ENCODE measurements at regions not wholly inside any gene's neighbourhood (a gene's known extent, or its start where the extent isn't known, plus 50 kb on each side); places are given as distances from the start of the nearest gene placed in this dataset.

GRCh38 chr9:89724659-89725058 lies 119.8 kb downstream of the GADD45G start:
- Histone ChIP-seq H3K4me3 (no peak overlapping the region), H3K27ac (no peak overlapping the region), H3K9me3 (no peaks in the 10 kb centered on the region), H3K27me3 (ENCODE audit: low read depth) (no peaks in the 10 kb centered on the region), H3K36me3 (no peaks in the 10 kb centered on the region), H3K4me1 (peaks cover 14% of the 10 kb centered on the region)
- no peak for ATAC-seq
- TF ChIP-seq, protein P1, sequence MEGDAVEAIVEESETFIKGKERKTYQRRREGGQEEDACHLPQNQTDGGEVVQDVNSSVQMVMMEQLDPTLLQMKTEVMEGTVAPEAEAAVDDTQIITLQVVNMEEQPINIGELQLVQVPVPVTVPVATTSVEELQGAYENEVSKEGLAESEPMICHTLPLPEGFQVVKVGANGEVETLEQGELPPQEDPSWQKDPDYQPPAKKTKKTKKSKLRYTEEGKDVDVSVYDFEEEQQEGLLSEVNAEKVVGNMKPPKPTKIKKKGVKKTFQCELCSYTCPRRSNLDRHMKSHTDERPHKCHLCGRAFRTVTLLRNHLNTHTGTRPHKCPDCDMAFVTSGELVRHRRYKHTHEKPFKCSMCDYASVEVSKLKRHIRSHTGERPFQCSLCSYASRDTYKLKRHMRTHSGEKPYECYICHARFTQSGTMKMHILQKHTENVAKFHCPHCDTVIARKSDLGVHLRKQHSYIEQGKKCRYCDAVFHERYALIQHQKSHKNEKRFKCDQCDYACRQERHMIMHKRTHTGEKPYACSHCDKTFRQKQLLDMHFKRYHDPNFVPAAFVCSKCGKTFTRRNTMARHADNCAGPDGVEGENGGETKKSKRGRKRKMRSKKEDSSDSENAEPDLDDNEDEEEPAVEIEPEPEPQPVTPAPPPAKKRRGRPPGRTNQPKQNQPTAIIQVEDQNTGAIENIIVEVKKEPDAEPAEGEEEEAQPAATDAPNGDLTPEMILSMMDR (IDR thresholded peaks at IDR 0.05), result no peak
- no peak for DNase-seq
- intact Hi-C loops (cut with DNase I), result no loop called here

DNA sequence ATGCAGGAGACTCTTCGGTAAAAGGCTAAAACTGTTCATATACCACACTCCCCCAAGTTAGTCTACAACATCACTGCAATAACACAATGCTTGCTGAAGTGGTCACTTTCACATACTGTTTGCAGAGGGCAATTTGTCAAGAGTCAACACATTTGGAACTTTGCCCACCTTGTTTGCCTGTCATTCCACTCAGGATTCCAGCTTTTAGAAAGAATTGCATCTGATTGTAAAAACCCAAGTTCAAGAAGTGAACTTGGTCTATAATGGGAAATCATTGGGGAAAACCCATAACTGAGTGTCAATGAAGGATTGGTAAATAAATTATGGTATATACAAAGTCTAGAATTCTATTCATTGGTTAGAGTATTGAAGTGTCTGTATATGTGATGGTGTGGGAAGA lies 120.5 kb downstream of the GADD45G start:
- Histone ChIP-seq H3K9me3 (no peaks in the 10 kb centered on the region), H3K36me3 (no peaks in the 10 kb centered on the region), H3K27me3 (ENCODE audit: low read depth) (no peaks in the 10 kb centered on the region), H3K4me3 (no peak overlapping the region), H3K27ac (no peak overlapping the region), H3K4me1 (peaks cover 14% of the 10 kb centered on the region)
- no peak for ATAC-seq
- TF ChIP-seq, protein P1 (IDR thresholded peaks at IDR 0.05), result no peak
- intact Hi-C loops (cut with DNase I), result no loop called here
- no peak for DNase-seq

DNA sequence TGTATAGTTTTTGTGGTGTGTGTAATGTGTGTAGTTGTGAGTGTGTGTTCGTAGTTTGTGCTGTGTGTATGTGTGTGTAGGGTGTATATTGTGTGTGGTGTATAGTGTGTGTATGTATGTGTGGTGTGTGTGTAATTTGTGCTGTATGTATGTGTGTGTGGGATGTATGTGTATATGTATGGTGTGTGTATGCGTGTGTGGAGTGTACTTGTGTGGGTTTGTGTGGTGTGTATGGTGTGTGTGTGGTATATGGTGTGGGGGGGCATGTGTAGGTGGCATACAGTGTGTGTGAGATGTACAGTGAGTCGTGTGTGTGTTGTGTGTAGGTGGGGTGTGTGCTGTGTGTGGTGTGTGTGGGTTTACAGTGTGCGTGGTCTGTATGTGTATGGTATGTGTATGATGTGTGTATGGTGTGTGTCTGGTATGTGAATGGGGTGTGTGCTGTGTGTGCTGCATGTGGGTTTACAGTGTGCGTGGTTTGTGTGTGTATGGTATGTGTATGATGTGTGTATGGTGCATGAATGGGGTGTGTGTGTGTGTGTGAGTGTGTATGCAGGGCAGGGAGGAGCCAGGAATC lies 125.2 kb downstream of the GADD45G start:
- peaks cover 28% of the 10 kb centered on the region for H3K4me1 ChIP-seq
- ATAC-seq (peak in 1 of 2 donors; percentile 14), DNase-seq (no peak)
- TF ChIP-seq, protein P1 (IDR thresholded peaks at IDR 0.05), result no peak
- H3K27me3 ChIP-seq (ENCODE audit: low read depth), result no peaks in the 10 kb centered on the region
- H3K9me3 ChIP-seq, result no peaks in the 10 kb centered on the region
- no peaks in the 10 kb centered on the region for H3K36me3 ChIP-seq
- no peak overlapping the region for H3K4me3 ChIP-seq
- intact Hi-C loops (cut with DNase I), result no loop called here
- peak overlapping the region; percentile 11 for H3K27ac ChIP-seq

GRCh38 chr9:89730715-89731114 lies 125.9 kb downstream of the GADD45G start:
- Histone ChIP-seq H3K9me3 (no peaks in the 10 kb centered on the region), H3K4me3 (no peak overlapping the region), H3K4me1 (peaks cover 28% of the 10 kb centered on the region), H3K36me3 (no peaks in the 10 kb centered on the region), H3K27me3 (ENCODE audit: low read depth) (no peaks in the 10 kb centered on the region), H3K27ac (peak overlapping the region; percentile 11)
- intact Hi-C loops (cut with DNase I), result no loop called here
- TF ChIP-seq, protein P1 (IDR thresholded peaks at IDR 0.05), result no peak
- DNase-seq (peak; percentile 84), ATAC-seq (peak; percentile 91)

DNA sequence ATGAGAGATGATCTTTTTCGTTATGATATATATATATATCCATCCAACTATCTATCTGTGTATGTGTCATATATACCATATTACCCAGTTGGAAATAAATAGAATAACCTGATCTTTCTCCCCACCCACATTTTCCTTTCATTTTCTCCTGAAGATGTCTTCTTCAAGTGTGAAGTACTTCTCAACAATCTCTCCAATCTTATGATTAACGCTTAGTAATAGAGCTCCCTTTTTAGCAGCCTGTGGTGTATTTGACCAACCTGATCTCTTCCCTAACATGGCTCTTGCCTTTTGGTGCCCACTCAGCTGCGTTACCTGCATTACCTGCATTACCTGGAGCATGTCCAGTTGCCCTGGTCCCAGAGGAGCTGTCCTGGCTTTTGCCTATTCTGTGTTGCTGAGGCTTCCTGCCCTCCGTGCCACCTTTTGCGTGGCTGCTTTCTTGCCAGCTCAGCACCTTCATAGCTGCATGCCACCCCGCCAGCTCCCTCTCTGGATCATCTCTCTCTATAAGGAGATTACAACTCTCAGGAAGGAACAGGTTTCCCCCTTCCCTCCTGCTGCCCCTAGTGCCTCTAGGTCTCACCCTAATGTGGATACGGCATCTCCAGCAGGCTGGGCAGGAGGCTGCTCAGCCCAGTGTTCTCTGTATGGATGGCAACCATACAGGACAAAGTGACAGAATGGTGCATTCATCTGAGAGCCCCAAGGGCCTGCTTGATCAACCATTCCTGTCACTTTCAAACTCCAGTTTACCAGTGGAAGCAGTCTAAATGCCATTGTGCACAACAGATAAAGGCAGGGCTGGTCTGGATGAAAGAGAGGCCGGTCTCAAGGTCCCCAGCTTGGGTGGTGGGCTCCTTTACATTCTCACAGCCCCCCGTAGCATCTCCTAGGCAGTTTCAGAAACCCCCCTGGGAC lies 126.7 kb downstream of the GADD45G start:
- ATAC-seq (peak in 1 of 2 donors; percentile 60), DNase-seq (no peak)
- intact Hi-C loops (cut with DNase I), result no loop called here
- H3K9me3 ChIP-seq, result no peaks in the 10 kb centered on the region
- no peaks in the 10 kb centered on the region for H3K27me3 ChIP-seq (ENCODE audit: low read depth)
- no peak overlapping the region for H3K27ac ChIP-seq
- H3K36me3 ChIP-seq, result no peaks in the 10 kb centered on the region
- peaks cover 28% of the 10 kb centered on the region for H3K4me1 ChIP-seq
- H3K4me3 ChIP-seq, result no peak overlapping the region
- TF ChIP-seq, protein P1 (IDR thresholded peaks at IDR 0.05), result no peak

All from lower lobe of right lung (tissue), 2 donors.